OCI-LY3 (cell line): ENCODE measurements at regions not wholly inside any gene's neighbourhood (a gene's known extent, or its start where the extent isn't known, plus 50 kb on each side); places are given as distances from the start of the nearest gene placed in this dataset.

Source experiments
- EZH2phosphoT487 ChIP-seq: fragments of 200-600 bp; shearing (Covaris generic); IDR thresholded peaks from 2 replicates; pipeline ENCODE4 v1.6.1; 2018; ENCODE audit warnings: antibody characterized with exemption, mixed run types, low read depth
- TF ChIP-seq, protein P1 (sequence below): fragments of 200-600, 300-600 bp; sonication (generic); IDR thresholded peaks from 2 replicates; pipeline ENCODE4 v1.5.1; 2014; ENCODE audit warnings: antibody characterized with exemption, low read length, low read depth

GRCh38 chr2:142332196-142332595, 201.4 kb upstream of the LRP1B start:
- TF ChIP-seq, protein P1, sequence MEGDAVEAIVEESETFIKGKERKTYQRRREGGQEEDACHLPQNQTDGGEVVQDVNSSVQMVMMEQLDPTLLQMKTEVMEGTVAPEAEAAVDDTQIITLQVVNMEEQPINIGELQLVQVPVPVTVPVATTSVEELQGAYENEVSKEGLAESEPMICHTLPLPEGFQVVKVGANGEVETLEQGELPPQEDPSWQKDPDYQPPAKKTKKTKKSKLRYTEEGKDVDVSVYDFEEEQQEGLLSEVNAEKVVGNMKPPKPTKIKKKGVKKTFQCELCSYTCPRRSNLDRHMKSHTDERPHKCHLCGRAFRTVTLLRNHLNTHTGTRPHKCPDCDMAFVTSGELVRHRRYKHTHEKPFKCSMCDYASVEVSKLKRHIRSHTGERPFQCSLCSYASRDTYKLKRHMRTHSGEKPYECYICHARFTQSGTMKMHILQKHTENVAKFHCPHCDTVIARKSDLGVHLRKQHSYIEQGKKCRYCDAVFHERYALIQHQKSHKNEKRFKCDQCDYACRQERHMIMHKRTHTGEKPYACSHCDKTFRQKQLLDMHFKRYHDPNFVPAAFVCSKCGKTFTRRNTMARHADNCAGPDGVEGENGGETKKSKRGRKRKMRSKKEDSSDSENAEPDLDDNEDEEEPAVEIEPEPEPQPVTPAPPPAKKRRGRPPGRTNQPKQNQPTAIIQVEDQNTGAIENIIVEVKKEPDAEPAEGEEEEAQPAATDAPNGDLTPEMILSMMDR = no peak
- no peak for TF ChIP-seq EZH2phosphoT487
